Ishikawa (cell line): ENCODE measurements at regions not wholly inside any gene's neighbourhood (a gene's known extent, or its start where the extent isn't known, plus 50 kb on each side); places are given as distances from the start of the nearest gene placed in this dataset.
A peak's percentile ranks its signal among the peaks of the same experiment; 100 is the strongest.

Source experiments
- CEBPB ChIP-seq: IDR thresholded peaks from 2 replicates; pipeline ENCODE4 v1.6.1; 2012
- CREB1 ChIP-seq: IDR thresholded peaks from 2 replicates; pipeline ENCODE4 v1.6.1; 2012; ENCODE audit warnings: low read depth
- EGR1 ChIP-seq: IDR thresholded peaks from 2 replicates; pipeline ENCODE4 v1.6.1; 2012
- EP300 ChIP-seq: IDR thresholded peaks from 2 replicates; pipeline ENCODE4 v1.6.1; 2012; ENCODE audit warnings: borderline replicate concordance
- FOXM1 ChIP-seq: IDR thresholded peaks from 2 replicates; pipeline ENCODE4 v1.6.1; 2012; ENCODE audit warnings: low read depth, borderline replicate concordance
- MAX ChIP-seq: IDR thresholded peaks from 2 replicates; pipeline ENCODE4 v1.6.1; 2012
- NFIC ChIP-seq: IDR thresholded peaks from 2 replicates; pipeline ENCODE4 v1.6.1; 2012
- RAD21 ChIP-seq: IDR thresholded peaks from 2 replicates; pipeline ENCODE4 v1.6.1; 2012; ENCODE audit warnings: low read depth
- REST ChIP-seq: IDR thresholded peaks from 2 replicates; pipeline ENCODE4 v1.6.1; 2012; ENCODE audit warnings: low read depth, mild to moderate bottlenecking
- TAF1 ChIP-seq: IDR thresholded peaks from 2 replicates; pipeline ENCODE4 v1.6.1; 2012; ENCODE audit warnings: low read depth, mild to moderate bottlenecking
- TCF12 ChIP-seq: IDR thresholded peaks from 2 replicates; pipeline ENCODE4 v1.6.1; 2012; ENCODE audit warnings: low read depth
- TEAD4 ChIP-seq: IDR thresholded peaks from 2 replicates; pipeline ENCODE4 v1.6.1; 2012
- USF1 ChIP-seq: IDR thresholded peaks from 2 replicates; pipeline ENCODE4 v1.6.1; 2012
- YY1 ChIP-seq: IDR thresholded peaks from 2 replicates; pipeline ENCODE4 v1.6.1; 2012; ENCODE audit warnings: low read depth
- ZBTB7A ChIP-seq: IDR thresholded peaks from 2 replicates; pipeline ENCODE4 v1.6.1; 2012; ENCODE audit warnings: low read depth

- no peak for TF ChIP-seq MAX
- no peak for TF ChIP-seq FOXM1
- TF ChIP-seq TAF1: no peak
- no peak for TF ChIP-seq TEAD4
- no peak for TF ChIP-seq EGR1
- TF ChIP-seq USF1: no peak
- no peak for TF ChIP-seq REST
Observed at GRCh38 chr1:157367091-157367739, 185.1 kb downstream of the FCRL5 start.

GRCh38 chr1:157364612-157365011, 187.7 kb downstream of the FCRL5 start:
- no peak for TF ChIP-seq USF1
- TF ChIP-seq MAX: no peak
- no peak for TF ChIP-seq ZBTB7A
- TF ChIP-seq EGR1: no peak

GRCh38 chr1:157363660-157364140, 188.6 kb downstream of the FCRL5 start:
- no peak for TF ChIP-seq EGR1
- peak; percentile 37 for TF ChIP-seq RAD21
- no peak for TF ChIP-seq TCF12
- TF ChIP-seq EP300: no peak

- TF ChIP-seq EGR1 (no peak), USF1 (no peak), CEBPB (no peak), RAD21 (no peak), FOXM1 (no peak), TEAD4 (no peak)
Observed at GRCh38 chr1:157360023-157360390, 192.3 kb downstream of the FCRL5 start.

- TF ChIP-seq EP300 (no peak), RAD21 (no peak), REST (no peak), NFIC (no peak), FOXM1 (no peak), EGR1 (no peak)
Observed at GRCh38 chr1:157359314-157360022, 192.8 kb downstream of the FCRL5 start.

GRCh38 chr1:157357111-157357510, 195.2 kb downstream of the FCRL5 start:
- TF ChIP-seq YY1 (no peak), TCF12 (no peak), FOXM1 (no peak), EP300 (no peak), EGR1 (no peak), USF1 (no peak), TEAD4 (no peak), REST (no peak), ZBTB7A (no peak), CREB1 (no peak), MAX (no peak), TAF1 (no peak), NFIC (no peak), CEBPB (no peak), RAD21 (no peak)
